NCI-H82 treated with DMSO at 0.1 percent for 48 hours (cell line): ENCODE measurements at regions not wholly inside any gene's neighbourhood (a gene's known extent, or its start where the extent isn't known, plus 50 kb on each side); places are given as distances from the start of the nearest gene placed in this dataset.
"Not testable (repeated sequence)": the region's sequence is repeated elsewhere in the genome, so short reads cannot be mapped to it uniquely, and the experiment has no call there.

Experiments used
- DNase-seq: peaks from one replicate; lab custom pipeline; 2025; ENCODE audit not compliant: unreplicated experiment; lab: John Stamatoyannopoulos, UW

DNA sequence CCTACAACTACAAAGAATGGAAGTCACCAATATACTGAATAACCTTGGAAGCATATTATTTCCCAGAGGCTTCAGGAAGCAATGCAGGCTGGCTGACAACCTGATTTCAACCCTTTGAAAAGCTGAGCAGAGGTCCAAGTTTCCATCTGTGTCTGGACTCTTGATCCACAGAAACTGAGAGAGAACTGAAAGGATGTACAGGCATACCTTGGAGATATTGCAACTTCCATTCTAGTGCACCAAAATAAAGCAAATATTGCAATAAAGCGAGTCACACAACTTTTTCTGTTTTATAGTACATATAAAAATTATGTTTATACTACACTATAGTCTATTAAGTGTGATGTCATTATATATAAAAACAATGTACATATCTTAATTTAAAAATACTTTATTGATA lies 85.3 kb downstream of the TYW3 start:
- DNase-seq = no peak

DNA sequence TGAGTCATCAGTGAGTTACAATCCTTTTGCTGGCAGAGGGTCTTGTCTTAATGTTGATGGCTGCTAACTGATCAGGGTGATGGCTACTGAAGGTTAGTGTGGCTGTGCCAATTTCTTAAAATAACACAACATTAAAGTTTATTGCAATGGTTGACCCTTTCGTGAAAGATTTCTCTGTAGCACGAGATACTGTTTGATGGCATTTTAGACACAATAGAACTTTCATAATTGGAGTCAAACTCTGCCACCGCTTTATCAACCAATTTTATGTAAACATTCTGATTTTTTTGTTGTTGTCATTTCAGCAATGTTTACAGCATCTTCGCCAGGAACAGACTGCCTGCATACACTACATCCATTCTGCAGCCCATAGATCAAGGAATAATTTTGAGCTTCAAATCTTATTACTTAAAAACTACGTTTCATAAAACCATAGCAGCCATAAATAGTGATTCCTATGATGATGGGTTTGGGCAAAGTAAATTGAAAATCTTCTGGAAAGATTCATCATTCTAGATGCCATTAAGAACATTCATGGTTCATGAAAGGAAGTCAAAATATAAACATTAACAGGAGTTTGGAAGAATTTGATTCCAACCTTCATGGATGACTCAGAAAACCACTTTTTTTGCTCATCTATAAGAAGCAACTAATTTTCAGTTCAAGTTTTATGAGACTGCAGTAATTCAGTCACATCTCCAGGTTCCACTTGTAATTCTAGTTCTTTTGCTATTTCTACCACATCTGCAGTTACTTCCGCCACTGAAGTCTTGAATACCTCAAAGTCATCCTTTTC lies 85.9 kb downstream of the TYW3 start:
- DNase-seq = no peak

DNA sequence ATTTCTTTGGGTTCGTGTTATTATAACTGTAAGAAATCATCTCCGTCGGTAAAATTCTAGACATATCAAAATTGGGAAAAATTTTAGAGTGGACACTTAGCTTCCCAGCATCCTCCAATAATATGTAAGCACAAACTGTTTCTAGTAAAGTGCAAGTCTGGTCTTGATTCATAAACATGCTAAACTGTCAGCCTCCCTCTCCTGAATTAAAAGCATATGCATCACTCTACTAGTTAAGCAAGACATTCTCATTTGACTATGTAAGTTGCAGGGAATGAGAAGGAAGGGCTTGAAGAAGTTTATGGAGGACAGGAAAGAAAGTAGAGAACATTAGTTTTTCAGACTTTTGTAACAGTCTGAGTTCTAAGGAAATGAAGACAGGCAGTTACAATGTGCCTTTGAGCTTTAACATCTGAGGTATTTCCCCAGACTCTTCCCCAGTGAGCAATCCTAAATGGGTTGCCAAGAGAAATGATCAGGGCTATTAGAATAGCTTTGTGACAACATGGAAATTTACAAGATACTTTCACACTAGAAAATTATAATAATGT lies 90.0 kb downstream of the TYW3 start:
- DNase-seq = no peak

DNA sequence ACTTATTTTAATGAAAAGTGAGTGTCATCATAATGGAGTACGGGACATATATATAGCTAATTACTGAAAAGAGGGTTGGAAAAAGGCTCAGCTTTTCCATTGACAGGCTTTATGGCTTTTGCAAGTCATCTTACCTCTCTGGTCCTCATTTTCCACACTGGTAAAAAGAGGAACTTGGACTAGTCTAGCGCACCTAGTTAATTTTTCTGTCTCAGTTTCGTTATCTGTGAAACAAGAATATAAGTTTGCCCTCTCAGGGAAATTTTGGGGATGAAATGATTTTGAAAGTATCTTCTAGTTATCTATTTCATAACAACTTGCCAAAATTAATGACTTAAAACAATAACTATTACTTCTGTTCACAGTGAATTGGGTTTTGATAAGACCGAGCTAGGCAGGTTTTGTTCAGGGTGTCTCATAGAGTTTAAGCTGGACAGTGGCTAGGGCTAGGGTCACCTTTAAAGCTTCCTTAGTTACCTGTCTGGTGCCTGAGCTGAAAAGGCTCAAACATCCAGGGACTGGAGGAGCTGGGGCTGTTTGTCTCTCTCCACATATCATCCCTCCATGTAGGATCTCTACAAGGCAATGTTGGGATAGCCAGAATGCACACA lies 91.7 kb downstream of the TYW3 start:
- no peak for DNase-seq

DNA sequence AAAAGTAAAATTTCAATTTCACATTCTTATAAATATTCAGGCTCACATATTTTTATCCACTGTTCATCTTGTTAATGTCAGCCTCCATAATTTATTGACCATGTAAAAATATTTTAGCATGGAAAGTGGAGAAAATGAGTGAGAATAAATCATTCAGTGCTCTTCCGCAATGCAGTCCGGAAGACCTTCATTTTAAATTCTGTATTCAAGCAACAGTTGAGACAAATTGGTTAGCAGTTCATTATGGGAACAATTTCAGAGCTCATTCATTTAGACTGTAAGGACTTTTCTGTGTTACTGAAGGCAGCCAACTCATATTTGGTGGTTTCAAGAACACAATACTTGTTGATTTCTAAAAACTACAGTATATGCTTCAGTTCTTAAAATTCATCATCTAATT lies 97.8 kb downstream of the TYW3 start:
- no peak for DNase-seq

DNA sequence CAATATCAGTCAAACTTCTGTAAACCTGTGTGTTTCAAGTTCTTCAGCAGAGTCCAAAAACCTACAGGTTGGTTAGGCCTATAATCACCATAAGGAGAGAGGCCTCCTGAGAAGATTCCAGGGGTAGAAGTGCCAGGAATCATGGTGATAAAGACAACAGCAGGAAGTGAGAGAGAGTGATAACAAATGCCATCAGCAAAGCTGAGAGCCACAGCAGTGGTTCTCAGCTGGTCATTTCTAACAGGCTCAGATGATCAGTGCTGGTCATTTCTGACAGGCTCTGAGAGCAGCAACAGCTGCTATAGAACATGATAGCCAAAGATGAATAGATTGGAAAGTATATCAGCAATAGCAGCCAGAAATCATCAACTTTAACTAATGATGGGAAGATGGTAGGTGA lies 101.3 kb downstream of the TYW3 start:
- DNase-seq = no peak

DNA sequence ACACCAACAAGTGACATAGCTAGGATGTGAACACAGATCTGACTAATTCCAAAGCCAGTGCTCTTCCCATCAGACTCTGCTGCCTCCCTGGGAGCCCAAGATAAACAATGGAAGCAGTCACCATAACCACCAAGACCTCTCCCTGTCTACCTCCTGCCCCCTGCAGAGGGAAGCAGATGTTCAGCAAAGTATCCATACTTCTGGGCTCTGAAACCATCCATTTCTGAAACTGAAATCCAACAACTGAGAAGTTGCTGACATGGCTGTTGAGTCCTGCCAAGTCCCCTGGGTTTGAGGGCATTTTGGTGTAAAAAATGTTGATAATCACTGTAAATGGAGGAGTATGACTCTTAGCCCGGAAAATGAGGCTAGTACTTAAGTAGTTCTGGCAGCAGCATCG lies 102.1 kb downstream of the TYW3 start:
- DNase-seq = no peak

DNA sequence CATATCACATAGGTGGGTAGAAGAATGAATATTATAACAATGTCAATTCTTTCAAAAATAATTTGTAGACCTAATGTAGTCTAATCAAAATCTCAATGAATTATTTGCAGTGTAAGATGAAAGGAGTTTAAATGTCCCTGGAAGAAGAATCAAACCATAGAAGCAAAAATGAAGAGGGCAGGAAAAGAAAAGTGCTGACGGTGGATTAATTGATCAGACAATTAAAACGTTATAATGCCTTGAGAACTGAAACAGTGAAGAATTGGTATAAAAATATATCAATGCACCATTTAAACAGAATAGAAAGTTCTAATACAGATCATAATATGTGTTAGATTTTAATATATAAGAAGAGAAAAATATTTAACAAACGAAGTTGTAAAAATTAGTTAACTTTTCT lies 109.8 kb downstream of the TYW3 start:
- DNase-seq = no peak

DNA sequence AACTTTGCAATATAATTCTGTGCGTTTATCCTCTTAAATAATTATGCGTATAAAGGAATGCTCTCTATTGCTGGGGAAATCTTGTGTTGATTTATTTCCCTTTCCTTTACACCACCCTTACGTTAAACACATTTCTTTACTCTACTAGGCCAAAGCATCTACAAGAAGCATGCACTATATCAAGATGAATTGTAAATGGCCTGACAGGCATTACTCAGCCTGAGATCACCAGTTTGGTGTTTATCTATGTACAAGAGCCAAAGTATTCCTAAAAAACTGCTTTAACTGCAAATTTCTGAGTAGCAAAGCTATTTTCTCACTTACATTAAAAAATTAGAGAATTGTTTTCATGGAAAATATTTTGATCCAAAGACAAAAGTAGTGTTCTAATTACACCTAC lies 114.8 kb downstream of the TYW3 start:
- DNase-seq = no peak

DNA sequence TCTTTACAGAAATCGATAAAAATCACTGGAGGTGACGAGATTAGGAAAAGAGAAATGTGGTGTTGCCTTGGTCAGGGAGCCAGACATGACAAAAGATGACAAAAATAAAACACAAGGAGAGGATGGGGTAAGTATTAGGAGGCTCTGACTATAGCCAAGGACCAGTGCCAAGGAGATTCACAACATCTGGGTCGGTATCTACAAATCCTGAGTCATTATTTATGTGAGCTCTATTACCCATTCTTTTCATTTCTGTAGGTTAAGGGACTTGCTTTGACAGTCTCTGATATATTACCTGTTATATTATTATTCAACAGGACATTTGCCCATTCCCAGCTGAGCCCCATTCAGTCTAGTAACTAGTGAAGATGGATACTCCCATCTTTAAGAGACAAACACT lies 120.8 kb downstream of the TYW3 start:
- DNase-seq = no peak

DNA sequence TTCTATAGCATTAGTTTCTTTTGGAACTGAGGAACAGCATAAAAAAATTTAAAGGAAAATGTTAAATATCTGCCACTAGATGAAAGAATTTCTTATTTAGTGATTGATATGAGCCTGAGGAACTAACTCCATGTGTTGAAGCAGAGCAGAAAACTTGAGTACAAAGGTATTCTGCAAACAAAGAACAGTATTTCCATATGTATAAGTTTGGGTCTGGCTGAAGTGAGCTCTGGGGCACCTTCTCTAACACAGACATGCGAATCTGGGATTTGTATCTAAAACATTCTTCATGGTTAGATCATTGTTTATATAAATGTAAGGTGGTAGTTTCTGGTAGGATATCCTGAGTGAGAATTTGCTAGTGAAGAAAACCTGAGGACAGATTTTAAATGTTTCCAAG lies 123.2 kb downstream of the TYW3 start:
- DNase-seq = no peak

DNA sequence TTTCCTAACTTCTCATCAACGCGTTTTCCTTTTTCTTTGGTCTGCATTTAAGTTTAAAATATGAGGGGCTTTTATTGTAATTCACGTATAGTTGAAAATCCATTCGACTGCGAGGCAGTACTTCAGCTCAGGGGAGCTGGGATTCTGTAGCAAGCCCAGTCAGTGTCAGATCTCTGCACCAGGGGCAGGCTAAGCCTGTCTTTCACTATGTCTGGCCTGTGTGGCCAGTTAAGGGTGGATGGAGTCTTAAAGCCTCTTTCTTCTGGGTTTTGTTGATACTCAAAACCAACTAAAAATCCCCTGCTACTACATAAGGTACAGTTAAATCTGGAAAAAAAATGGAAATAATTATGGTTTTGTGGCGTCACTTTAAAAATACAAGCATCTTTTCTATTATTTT lies 124.7 kb downstream of the TYW3 start:
- no peak for DNase-seq

DNA sequence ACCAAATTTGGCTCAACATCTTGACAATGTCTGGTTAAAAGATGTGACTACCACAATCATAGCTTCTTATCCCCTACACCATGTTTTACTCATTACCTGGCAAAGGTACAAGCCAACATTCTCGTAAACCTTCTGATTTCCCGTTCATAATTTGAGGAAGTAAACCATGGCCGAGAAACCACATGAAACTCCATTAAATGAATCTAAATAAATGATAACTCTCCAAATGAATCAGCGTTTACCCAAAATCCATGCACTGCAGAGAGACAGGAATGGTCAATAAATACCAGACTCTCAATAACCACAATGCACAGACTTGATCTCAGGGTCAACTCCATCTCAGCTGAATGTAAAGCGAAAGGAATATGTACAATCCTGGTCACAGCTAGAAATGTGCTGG lies 125.2 kb downstream of the TYW3 start:
- DNase-seq = no peak

DNA sequence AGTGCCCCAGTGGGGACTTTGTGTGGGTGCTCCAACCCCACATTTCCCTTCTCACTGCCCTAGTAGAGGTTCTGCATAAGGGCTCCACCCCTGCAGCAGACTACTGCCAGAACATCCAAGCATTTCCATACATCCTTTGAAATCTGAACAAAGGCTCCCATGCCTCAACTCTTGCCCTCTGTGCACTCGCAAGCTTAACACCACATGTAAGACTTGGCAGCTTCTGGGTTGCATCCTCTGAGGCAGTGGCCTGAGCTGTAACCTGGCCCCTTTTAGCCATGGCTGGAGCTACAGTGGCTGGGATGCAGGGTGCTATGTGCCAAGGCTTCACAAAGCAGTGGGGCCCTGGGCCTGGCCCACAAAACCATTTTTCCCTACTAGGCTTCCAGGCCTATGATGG lies 128.9 kb downstream of the TYW3 start:
- DNase-seq = no peak

DNA sequence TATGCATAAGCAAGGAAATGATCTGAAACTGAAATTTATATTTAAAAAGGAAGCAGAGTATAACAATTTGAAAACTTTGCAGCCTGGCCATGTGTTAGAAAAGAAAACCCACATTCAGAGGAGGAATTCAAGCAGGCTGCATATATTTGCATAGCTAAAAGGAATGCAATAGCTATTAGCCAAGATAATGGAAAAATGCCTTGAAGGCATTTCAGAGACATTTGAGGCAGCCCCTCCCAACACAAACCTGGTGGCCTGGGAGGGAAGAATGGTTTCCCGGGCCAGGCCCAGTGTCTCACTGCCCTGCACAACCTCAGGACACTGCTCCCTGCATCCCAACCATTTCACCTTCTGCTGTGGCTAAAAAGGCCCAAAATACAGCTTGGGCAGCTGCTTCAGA lies 136.8 kb downstream of the TYW3 start:
- DNase-seq = no peak

DNA sequence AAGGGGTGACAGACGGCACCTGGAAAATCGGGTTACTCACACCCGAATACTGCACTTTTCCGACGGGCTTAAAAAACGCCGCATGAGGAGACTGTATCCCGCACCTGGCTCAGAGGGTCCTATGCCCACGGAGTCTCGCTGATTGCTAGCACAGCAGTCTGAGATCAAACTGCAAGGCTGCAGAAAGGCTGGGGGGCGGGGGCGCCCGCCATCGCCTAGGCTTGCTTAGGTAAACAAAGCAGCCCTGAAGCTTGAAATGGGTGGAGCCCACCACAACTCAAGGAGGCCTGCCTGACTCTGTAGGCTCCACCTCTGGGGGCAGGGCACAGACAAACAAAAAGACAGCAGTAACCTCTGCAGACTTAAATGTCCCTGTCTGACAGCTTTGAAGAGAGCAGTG lies 144.4 kb downstream of the TYW3 start:
- not testable (repeated sequence) for DNase-seq

DNA sequence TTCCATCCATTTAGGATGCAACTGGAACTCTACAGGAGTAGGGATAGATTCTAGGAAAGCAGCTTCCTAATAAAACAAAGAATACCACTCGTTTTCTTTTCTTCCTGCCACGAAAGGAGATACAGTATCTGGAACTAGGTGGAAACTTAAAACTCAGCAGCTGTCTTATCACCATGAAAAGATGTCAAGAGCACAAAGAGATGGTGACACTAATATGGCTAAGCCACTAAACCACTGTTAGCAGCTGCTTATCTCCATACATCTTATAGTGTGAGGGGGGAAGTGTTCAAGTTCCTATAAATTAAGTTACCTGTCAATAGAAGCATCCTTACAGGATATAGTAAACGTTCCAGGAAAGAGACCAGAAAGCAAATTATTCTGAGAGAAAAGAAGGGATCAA lies 162.5 kb downstream of the TYW3 start:
- no peak for DNase-seq

DNA sequence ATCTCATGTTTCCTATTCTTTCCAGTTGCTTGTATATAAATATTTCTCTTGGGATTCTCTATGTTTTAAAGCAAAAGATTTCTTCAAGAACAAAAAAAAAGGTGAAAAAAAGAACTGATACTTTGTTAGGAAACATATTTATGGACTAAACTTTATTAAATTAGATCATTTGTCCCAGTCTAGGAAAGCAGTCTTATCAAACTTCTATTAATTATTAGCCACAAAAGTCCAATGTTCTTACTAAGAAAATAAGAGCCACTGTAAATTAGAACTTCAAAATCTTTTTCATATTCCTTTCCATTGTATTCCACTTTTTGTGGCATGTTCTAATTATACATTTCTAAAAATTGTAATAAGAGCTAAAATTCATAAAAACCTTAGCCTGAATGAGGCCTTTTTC lies 175.2 kb downstream of the TYW3 start:
- no peak for DNase-seq

DNA sequence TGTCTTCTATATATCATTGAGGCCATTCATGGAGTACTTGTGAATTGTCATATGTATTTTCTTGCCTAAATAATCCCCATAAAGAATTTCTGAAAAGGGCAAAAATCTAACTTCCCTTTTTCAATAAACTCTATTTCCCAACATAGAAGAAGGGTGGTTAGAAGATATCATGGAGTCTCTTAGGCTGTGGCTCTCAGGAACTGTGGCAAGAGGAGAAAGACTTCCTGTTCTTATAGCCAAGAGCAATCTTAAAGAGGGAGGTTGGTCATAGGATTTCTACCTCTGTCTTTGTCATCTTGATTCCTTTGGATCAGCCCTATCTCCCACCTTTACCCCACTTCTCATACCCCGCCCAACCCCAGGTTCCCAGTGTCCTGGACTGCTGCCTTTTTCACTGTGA lies 175.8 kb downstream of the TYW3 start:
- no peak for DNase-seq

DNA sequence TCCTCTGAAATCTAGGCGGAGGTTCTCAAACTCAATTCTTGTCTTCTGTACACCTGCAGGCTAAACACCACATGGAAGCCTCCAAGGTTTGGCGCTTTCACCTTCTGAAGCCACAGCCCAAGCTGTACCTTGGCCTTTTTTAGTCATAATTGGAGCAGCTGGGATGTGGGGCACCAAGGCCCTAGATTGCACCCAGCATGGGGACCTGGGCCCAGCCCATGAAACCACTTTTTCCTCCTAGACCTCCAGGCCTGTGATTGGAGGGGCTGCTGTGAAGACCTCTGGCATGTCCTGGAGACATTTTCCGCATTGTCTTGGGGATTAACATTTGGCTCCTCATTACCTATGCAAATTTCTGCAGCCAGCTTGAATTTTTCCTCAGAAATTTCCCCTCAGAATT lies 181.0 kb downstream of the TYW3 start:
- DNase-seq = no peak

DNA sequence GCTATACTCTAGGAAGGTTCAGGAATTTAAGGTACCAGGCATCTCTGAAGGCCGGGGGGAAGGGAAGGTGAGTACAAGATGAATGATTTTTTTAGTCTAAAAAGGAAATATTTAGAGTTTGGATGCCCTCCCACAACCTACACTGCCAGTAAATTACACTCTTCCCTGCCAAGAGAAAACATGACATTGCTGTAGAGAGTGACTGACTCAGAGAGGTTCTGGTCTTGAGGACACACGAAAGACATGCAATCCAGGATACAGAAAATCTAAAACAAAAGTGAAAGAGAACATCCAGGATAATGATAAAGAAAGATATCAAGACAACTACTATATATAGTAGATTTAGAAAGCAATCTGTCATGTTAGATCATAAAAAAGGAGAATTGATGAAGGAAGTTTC lies 200.5 kb downstream of the TYW3 start:
- DNase-seq = no peak

DNA sequence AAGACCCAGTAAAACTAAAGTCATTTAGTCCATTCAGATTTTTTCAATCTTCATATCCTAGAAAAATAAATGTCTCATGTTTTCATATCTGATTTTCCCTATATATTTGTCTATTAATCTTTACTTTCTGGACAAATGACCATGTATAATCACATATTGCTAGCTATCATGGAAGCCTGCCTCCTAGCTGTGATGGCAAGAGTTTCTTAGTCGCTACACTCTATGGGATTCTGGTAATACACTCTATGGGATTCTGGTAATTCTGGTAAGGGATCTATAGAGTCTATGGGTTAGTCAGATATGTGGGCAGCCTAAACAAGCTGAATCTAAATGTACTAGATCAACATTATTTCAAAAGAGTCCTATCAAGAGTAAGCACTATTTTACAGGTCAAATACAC lies 198.7 kb upstream of the LHX8 start:
- no peak for DNase-seq

DNA sequence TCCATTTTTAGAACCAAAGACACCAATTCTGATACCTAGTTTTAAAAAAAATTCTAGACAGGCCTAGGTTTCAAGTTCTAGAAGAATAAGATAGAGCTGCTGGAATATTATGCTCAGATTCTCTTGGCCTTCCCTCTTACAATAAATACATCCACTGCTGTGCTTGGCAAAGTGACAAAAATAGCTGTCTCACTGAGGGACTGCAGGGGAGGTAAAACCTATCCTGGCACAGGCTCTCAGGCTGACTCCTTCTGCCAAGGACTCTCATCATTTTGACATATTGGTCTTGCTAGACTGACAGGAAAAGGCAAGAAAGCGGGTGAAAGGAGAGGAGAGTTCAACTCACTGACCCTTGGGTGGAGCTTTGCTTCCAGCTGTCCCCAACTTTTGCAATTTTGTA lies 197.0 kb upstream of the LHX8 start:
- DNase-seq = no peak
